Liver (tissue), 8 donors: ENCODE measurements at regions not wholly inside any gene's neighbourhood (a gene's known extent, or its start where the extent isn't known, plus 50 kb on each side); places are given as distances from the start of the nearest gene placed in this dataset.
A peak's percentile ranks its signal among the peaks of the same experiment; 100 is the strongest.

Source experiments
- DNase-seq: peaks from one replicate; pipeline ENCODE4 v3.0.0-alpha.2; 2017; ENCODE audit warnings: low spot score
- H3K27ac ChIP-seq, 2 donors: one replicate each; pipeline ENCODE4 v1.7.0; 2013; ENCODE audit warnings: inconsistent platforms in 2 of 2, low read length in 2 of 2, control low read depth in 1 of 2, low read depth in 1 of 2, mild to moderate bottlenecking in 1 of 2
- H3K27me3 ChIP-seq, 4 donors: one replicate each; pipeline versions ENCODE4 v1.6.1 to v1.7.0; 2013; ENCODE audit warnings: low read length in 3 of 4, inconsistent platforms in 1 of 4, mild to moderate bottlenecking in 1 of 4, moderate library complexity in 1 of 4; ENCODE audit not compliant: control insufficient read depth in 4 of 4, insufficient read depth in 4 of 4
- H3K36me3 ChIP-seq, 4 donors: one replicate each; pipeline versions ENCODE4 v1.6.1 to v1.7.0; 2013; ENCODE audit warnings: low read length in 3 of 4, mild to moderate bottlenecking in 3 of 4, low read depth in 1 of 4, moderate library complexity in 1 of 4; ENCODE audit not compliant: control insufficient read depth in 4 of 4, insufficient read depth in 3 of 4
- H3K4me1 ChIP-seq, 4 donors: one replicate each; pipeline versions ENCODE4 v1.6.1 to v1.7.0; 2013; ENCODE audit warnings: low read length in 3 of 4, mild to moderate bottlenecking in 3 of 4, moderate library complexity in 1 of 4; ENCODE audit not compliant: control insufficient read depth in 4 of 4, insufficient read depth in 4 of 4
- H3K4me3 ChIP-seq, 3 donors: one replicate each; pipeline versions ENCODE4 v1.6.1 to v1.7.0; 2013; ENCODE audit warnings: low read length in 3 of 3, control low read depth in 1 of 3, low read depth in 1 of 3, mild to moderate bottlenecking in 1 of 3
- H3K9ac ChIP-seq, 2 donors: one replicate each; pipeline ENCODE4 v1.7.0; 2013; ENCODE audit warnings: low read length in 2 of 2, mild to moderate bottlenecking in 2 of 2, moderate library complexity in 2 of 2, control low read depth in 1 of 2, low read depth in 1 of 2
- H3K9me3 ChIP-seq, 4 donors: one replicate each; pipeline versions ENCODE4 v1.6.1 to v1.7.0; 2013; ENCODE audit warnings: low read length in 3 of 4; ENCODE audit not compliant: control insufficient read depth in 4 of 4
- EGR1 ChIP-seq, 2 donors: IDR thresholded peaks; 2 replicates each; pipeline ENCODE4 v1.6.1; 2016 to 2018; ENCODE audit warnings: antibody characterized with exemption in 2 of 2, low read depth in 2 of 2
- FOXA1 ChIP-seq: IDR thresholded peaks from 2 replicates; pipeline ENCODE4 v1.6.1; 2016; ENCODE audit warnings: antibody characterized with exemption
- FOXA2 ChIP-seq: IDR thresholded peaks from 2 replicates; pipeline ENCODE4 v1.6.1; 2016; ENCODE audit warnings: antibody characterized with exemption
- GABPA ChIP-seq, 2 donors: IDR thresholded peaks in 1 of 2; conservative IDR thresholded peaks in 1 of 2; 2 replicates each; pipeline ENCODE4 v1.6.1; 2016; ENCODE audit warnings: antibody characterized with exemption in 2 of 2, mild to moderate bottlenecking in 1 of 2, moderate library complexity in 1 of 2
- HNF4A ChIP-seq, 2 donors: conservative IDR thresholded peaks; 2 replicates each; pipeline ENCODE4 v1.6.1; 2016; ENCODE audit warnings: antibody characterized with exemption in 2 of 2, mild to moderate bottlenecking in 2 of 2
- HNF4G ChIP-seq: IDR thresholded peaks from 2 replicates; pipeline ENCODE4 v1.6.1; 2016; ENCODE audit warnings: antibody characterized with exemption
- JUND ChIP-seq, 2 donors: IDR thresholded peaks; 2 replicates each; pipeline ENCODE4 v1.6.1; 2016; ENCODE audit warnings: antibody characterized with exemption in 2 of 2
- NR2F2 ChIP-seq: IDR thresholded peaks from 2 replicates; pipeline ENCODE4 v1.6.1; 2016; ENCODE audit warnings: antibody characterized with exemption
- RAD21 ChIP-seq, 2 donors: IDR thresholded peaks; 2 replicates each; pipeline ENCODE4 v1.6.1; 2016; ENCODE audit warnings: antibody characterized with exemption in 2 of 2, mild to moderate bottlenecking in 2 of 2
- RXRA ChIP-seq, 2 donors: IDR thresholded peaks; 2 replicates each; pipeline ENCODE4 v1.6.1; 2017 to 2018; ENCODE audit warnings: antibody characterized with exemption in 2 of 2, mild to moderate bottlenecking in 1 of 2
- SP1 ChIP-seq: IDR thresholded peaks from 2 replicates; pipeline ENCODE4 v1.6.1; 2018; ENCODE audit warnings: antibody characterized with exemption, mild to moderate bottlenecking
- TAF1 ChIP-seq: conservative IDR thresholded peaks from 2 replicates; pipeline ENCODE4 v1.6.1; 2016; ENCODE audit warnings: antibody characterized with exemption, mild to moderate bottlenecking
- YY1 ChIP-seq: IDR thresholded peaks from 2 replicates; pipeline ENCODE4 v1.6.1; 2016; ENCODE audit warnings: antibody characterized with exemption, mild to moderate bottlenecking
- WGBS: extraction: QIAGEN DNeasy Blood & Tissue Kit; methylation state at CpG from one replicate; pipeline ENCODE4 v1.1.7; 2013; 5-methylcytosine and 5-hydroxymethylcytosine counted together
- TF ChIP-seq, protein P1 (sequence below): IDR thresholded peaks from 2 replicates; pipeline ENCODE4 v1.6.1; 2016; ENCODE audit warnings: antibody characterized with exemption, mild to moderate bottlenecking
- TF ChIP-seq, protein P2 (sequence below): IDR thresholded peaks from 2 replicates; pipeline ENCODE4 v1.6.1; 2016; ENCODE audit warnings: antibody characterized with exemption
- TF ChIP-seq, protein P3 (sequence below): IDR thresholded peaks from 2 replicates; pipeline ENCODE4 v1.6.1; 2016; ENCODE audit warnings: antibody characterized with exemption
- TF ChIP-seq, protein P4 (sequence below): IDR thresholded peaks from 2 replicates; pipeline ENCODE4 v1.6.1; 2016; ENCODE audit warnings: antibody characterized with exemption
- TF ChIP-seq, protein P5 (sequence below): fragments of 150-350 bp; IDR thresholded peaks from 2 replicates; pipeline ENCODE4 v1.5.1; 2017; ENCODE audit warnings: improper control_type of control experiment, low read depth, low read length; ENCODE audit not compliant: missing input control
- donor health status: healthy.
- donor health status: healthy.
- donor health status: healthy.
- donor health status: healthy.
- donor health status: healthy.

DNA sequence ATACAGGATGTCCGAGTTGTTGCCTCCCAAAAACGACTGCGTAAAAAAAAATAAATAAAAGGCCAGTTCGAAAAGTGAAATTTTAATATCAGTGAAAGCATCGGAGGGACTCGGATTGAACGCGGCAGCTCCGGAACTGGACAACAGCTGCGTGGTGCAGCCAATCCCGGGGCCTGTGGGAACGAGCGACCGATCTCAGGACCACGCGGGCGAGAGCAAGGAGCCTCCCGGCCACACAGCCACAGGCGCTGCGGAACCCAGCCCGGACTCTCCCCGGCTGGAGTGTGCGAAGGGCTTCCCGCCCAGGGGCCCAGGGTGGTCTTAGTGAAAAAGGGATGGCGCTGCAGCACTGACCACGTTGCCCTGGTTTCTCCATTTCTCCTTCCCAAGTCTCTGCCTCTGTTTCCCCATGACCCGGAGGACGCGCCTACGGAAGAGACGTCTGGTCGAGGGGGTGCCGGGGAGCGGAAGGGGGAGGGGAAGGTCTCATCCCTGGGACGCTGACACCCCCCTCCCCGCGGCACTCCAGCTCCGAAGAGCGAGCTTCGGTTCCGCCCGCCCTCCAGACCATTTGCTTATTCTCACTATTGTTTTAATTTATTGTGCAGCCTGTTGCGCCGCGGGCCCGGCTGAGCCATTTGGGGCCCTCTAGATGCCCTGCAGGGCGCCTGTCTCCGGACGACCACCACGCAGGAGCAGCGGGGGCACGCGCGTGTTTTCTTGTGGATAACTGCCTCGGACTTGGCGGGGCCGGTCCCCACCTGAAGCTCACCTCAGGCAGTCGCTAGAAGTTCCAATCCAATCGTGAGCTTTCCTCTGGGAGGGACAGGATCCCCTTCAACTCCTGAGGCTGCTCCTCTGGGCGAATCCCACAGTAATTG, 303.0 kb downstream of the PARP8 start:
- peak overlapping the region in 1 of 3 donors; percentile 50 for H3K4me3 ChIP-seq
- no peaks in the 10 kb centered on the region for H3K9me3 ChIP-seq
- no peak overlapping the region for H3K27ac ChIP-seq
- no peak overlapping the region for H3K9ac ChIP-seq
- WGBS, result 5% methylated on average over 60 of the region's 60 CpGs
- no peak for DNase-seq
- H3K36me3 ChIP-seq, result no peaks in the 10 kb centered on the region
- peaks cover 0 to 34% (median 14%) of the 10 kb centered on the region in 4 donors for H3K27me3 ChIP-seq
- peaks cover 6 to 35% (median 29%) of the 10 kb centered on the region in 4 donors for H3K4me1 ChIP-seq
- TF ChIP-seq HNF4G (no peak), JUND (IDR thresholded peaks at IDR 0.05) (no peak), RXRA (IDR thresholded peaks at IDR 0.05) (no peak), HNF4A (conservative IDR thresholded peaks at IDR 0.05) (no peak), YY1 (no peak), SP1 (no peak), NR2F2 (no peak), EGR1 (IDR thresholded peaks at IDR 0.05; ENCODE audit: low read depth in 2 of 2) (no peak), GABPA (IDR thresholded peaks at IDR 0.05 in 1 of 2, conservative IDR thresholded peaks at IDR 0.05 in 1 of 2) (no peak), FOXA2 (no peak), TAF1 (no peak), RAD21 (IDR thresholded peaks at IDR 0.05) (no peak), FOXA1 (no peak)
- TF ChIP-seq, protein P1, sequence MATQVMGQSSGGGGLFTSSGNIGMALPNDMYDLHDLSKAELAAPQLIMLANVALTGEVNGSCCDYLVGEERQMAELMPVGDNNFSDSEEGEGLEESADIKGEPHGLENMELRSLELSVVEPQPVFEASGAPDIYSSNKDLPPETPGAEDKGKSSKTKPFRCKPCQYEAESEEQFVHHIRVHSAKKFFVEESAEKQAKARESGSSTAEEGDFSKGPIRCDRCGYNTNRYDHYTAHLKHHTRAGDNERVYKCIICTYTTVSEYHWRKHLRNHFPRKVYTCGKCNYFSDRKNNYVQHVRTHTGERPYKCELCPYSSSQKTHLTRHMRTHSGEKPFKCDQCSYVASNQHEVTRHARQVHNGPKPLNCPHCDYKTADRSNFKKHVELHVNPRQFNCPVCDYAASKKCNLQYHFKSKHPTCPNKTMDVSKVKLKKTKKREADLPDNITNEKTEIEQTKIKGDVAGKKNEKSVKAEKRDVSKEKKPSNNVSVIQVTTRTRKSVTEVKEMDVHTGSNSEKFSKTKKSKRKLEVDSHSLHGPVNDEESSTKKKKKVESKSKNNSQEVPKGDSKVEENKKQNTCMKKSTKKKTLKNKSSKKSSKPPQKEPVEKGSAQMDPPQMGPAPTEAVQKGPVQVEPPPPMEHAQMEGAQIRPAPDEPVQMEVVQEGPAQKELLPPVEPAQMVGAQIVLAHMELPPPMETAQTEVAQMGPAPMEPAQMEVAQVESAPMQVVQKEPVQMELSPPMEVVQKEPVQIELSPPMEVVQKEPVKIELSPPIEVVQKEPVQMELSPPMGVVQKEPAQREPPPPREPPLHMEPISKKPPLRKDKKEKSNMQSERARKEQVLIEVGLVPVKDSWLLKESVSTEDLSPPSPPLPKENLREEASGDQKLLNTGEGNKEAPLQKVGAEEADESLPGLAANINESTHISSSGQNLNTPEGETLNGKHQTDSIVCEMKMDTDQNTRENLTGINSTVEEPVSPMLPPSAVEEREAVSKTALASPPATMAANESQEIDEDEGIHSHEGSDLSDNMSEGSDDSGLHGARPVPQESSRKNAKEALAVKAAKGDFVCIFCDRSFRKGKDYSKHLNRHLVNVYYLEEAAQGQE, result no peak
- TF ChIP-seq, protein P2, sequence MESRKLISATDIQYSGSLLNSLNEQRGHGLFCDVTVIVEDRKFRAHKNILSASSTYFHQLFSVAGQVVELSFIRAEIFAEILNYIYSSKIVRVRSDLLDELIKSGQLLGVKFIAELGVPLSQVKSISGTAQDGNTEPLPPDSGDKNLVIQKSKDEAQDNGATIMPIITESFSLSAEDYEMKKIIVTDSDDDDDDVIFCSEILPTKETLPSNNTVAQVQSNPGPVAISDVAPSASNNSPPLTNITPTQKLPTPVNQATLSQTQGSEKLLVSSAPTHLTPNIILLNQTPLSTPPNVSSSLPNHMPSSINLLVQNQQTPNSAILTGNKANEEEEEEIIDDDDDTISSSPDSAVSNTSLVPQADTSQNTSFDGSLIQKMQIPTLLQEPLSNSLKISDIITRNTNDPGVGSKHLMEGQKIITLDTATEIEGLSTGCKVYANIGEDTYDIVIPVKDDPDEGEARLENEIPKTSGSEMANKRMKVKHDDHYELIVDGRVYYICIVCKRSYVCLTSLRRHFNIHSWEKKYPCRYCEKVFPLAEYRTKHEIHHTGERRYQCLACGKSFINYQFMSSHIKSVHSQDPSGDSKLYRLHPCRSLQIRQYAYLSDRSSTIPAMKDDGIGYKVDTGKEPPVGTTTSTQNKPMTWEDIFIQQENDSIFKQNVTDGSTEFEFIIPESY, result no peak
- TF ChIP-seq, protein P3, sequence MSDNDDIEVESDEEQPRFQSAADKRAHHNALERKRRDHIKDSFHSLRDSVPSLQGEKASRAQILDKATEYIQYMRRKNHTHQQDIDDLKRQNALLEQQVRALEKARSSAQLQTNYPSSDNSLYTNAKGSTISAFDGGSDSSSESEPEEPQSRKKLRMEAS, result no peak
- TF ChIP-seq, protein P4, sequence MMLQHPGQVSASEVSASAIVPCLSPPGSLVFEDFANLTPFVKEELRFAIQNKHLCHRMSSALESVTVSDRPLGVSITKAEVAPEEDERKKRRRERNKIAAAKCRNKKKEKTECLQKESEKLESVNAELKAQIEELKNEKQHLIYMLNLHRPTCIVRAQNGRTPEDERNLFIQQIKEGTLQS, result no peak
- TF ChIP-seq, protein P5, sequence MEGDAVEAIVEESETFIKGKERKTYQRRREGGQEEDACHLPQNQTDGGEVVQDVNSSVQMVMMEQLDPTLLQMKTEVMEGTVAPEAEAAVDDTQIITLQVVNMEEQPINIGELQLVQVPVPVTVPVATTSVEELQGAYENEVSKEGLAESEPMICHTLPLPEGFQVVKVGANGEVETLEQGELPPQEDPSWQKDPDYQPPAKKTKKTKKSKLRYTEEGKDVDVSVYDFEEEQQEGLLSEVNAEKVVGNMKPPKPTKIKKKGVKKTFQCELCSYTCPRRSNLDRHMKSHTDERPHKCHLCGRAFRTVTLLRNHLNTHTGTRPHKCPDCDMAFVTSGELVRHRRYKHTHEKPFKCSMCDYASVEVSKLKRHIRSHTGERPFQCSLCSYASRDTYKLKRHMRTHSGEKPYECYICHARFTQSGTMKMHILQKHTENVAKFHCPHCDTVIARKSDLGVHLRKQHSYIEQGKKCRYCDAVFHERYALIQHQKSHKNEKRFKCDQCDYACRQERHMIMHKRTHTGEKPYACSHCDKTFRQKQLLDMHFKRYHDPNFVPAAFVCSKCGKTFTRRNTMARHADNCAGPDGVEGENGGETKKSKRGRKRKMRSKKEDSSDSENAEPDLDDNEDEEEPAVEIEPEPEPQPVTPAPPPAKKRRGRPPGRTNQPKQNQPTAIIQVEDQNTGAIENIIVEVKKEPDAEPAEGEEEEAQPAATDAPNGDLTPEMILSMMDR, result no peak
